ENCODE measurements at regions not wholly inside any gene's neighbourhood (a gene's known extent, or its start where the extent isn't known, plus 50 kb on each side); places are given as distances from the start of the nearest gene placed in this dataset.

DNA sequence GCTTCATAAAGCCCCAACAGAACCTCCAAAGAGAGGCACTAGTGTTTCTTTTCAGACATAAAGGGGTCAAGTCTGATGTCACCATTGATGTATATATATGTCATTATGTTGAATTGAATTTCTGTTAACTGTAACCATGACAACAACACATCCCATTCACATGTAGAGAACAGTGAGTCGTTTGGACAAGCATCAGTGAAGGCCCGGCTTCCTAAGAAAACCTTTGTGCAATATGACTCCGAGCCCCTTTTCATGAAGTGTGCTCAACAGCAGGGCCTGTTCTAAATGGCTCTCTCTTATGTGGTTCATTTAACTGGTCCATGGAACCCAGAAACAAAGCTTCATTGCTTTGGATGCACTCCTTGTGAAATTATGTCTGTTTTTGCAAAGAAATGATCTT is 67.2 kb upstream of the UBL3 start:
- DNase-seq (ENCODE audit: low read depth, low spot score): no peak
- intact Hi-C loops (cut with micrococcal nuclease; ENCODE audit: unreplicated experiment) (no loop called here), in situ Hi-C loops (cut with HindIII; ENCODE audit: low pct_unique_long_range_greater_than_20kb, low sequenced_read_pairs) (no loop called here)
- POLR2A ChIA-PET: no interaction called here
- H3K4me3 ChIP-seq (ENCODE audit: low read depth in 2 of 2, low read length in 2 of 2): no peak overlapping the region
- no peak overlapping the region for H3K27ac ChIP-seq (ENCODE audit: low read length)
- no peaks in the 10 kb centered on the region for H3K9me3 ChIP-seq (ENCODE audit: control insufficient read depth, insufficient read depth, low read depth, low read length)
- CTCF ChIA-PET: no interaction called here
- H3K4me1 ChIP-seq (ENCODE audit: control insufficient read depth, insufficient read depth, low read length): no peaks in the 10 kb centered on the region
- TF ChIP-seq POLR2AphosphoS5 (IDR thresholded peaks at IDR 0.05; ENCODE audit: low read depth, low read length) (no peak), SIN3A (IDR thresholded peaks at IDR 0.05; ENCODE audit: borderline replicate concordance, insufficient read depth, low read depth, low read length) (no peak), TCF7L2 (IDR thresholded peaks at IDR 0.05; ENCODE audit: low read depth, low read length) (no peak)
- TF ChIP-seq, protein P1, sequence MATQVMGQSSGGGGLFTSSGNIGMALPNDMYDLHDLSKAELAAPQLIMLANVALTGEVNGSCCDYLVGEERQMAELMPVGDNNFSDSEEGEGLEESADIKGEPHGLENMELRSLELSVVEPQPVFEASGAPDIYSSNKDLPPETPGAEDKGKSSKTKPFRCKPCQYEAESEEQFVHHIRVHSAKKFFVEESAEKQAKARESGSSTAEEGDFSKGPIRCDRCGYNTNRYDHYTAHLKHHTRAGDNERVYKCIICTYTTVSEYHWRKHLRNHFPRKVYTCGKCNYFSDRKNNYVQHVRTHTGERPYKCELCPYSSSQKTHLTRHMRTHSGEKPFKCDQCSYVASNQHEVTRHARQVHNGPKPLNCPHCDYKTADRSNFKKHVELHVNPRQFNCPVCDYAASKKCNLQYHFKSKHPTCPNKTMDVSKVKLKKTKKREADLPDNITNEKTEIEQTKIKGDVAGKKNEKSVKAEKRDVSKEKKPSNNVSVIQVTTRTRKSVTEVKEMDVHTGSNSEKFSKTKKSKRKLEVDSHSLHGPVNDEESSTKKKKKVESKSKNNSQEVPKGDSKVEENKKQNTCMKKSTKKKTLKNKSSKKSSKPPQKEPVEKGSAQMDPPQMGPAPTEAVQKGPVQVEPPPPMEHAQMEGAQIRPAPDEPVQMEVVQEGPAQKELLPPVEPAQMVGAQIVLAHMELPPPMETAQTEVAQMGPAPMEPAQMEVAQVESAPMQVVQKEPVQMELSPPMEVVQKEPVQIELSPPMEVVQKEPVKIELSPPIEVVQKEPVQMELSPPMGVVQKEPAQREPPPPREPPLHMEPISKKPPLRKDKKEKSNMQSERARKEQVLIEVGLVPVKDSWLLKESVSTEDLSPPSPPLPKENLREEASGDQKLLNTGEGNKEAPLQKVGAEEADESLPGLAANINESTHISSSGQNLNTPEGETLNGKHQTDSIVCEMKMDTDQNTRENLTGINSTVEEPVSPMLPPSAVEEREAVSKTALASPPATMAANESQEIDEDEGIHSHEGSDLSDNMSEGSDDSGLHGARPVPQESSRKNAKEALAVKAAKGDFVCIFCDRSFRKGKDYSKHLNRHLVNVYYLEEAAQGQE (IDR thresholded peaks at IDR 0.05; ENCODE audit: insufficient read depth in 1 of 2, low read depth in 2 of 2, low read length in 1 of 2): no peak
- TF ChIP-seq, protein P2, sequence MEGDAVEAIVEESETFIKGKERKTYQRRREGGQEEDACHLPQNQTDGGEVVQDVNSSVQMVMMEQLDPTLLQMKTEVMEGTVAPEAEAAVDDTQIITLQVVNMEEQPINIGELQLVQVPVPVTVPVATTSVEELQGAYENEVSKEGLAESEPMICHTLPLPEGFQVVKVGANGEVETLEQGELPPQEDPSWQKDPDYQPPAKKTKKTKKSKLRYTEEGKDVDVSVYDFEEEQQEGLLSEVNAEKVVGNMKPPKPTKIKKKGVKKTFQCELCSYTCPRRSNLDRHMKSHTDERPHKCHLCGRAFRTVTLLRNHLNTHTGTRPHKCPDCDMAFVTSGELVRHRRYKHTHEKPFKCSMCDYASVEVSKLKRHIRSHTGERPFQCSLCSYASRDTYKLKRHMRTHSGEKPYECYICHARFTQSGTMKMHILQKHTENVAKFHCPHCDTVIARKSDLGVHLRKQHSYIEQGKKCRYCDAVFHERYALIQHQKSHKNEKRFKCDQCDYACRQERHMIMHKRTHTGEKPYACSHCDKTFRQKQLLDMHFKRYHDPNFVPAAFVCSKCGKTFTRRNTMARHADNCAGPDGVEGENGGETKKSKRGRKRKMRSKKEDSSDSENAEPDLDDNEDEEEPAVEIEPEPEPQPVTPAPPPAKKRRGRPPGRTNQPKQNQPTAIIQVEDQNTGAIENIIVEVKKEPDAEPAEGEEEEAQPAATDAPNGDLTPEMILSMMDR (IDR thresholded peaks at IDR 0.05): no peak
- ATAC-seq: no peak
- H3K27me3 ChIP-seq (ENCODE audit: control insufficient read depth, insufficient read depth, low read length): no peaks in the 10 kb centered on the region
- no TSS peak for BruUV-seq (replicated peaks)
- H3K36me3 ChIP-seq (ENCODE audit: control insufficient read depth, insufficient read depth, low read length): no peaks in the 10 kb centered on the region

DNA sequence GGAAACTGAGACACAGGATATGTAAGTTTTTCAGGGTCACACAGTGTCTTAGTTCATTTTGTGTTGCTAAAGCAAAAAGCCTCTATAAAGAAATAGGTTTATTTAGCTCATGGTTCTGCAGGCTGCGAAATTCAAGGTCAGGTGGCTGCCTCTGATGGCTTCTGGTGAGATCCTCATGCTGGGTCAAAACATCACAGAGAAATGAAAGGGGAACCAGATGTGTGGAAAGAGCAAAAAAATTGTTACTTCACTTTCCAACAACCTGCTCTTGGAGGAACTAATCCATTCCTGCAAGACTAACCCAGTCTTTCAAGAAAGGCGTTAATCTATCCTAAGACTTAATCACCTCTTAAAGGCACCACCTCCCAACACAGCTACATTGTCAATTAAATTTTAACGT is 64.2 kb upstream of the UBL3 start:
- Histone ChIP-seq H3K4me3 (ENCODE audit: low read depth in 2 of 2, low read length in 2 of 2) (no peak overlapping the region), H3K36me3 (ENCODE audit: control insufficient read depth, insufficient read depth, low read length) (no peaks in the 10 kb centered on the region), H3K27me3 (ENCODE audit: control insufficient read depth, insufficient read depth, low read length) (no peaks in the 10 kb centered on the region), H3K4me1 (ENCODE audit: control insufficient read depth, insufficient read depth, low read length) (no peaks in the 10 kb centered on the region), H3K27ac (ENCODE audit: low read length) (no peak overlapping the region), H3K9me3 (ENCODE audit: control insufficient read depth, insufficient read depth, low read depth, low read length) (no peaks in the 10 kb centered on the region)
- ATAC-seq (no peak), DNase-seq (ENCODE audit: low read depth, low spot score) (no peak)
- in situ Hi-C loops (cut with HindIII; ENCODE audit: low pct_unique_long_range_greater_than_20kb, low sequenced_read_pairs): no loop called here
- POLR2A ChIA-PET: no interaction called here
- TF ChIP-seq SIN3A (IDR thresholded peaks at IDR 0.05; ENCODE audit: borderline replicate concordance, insufficient read depth, low read depth, low read length): no peak
- TF ChIP-seq, protein P2 (IDR thresholded peaks at IDR 0.05): no peak
- no peak for TF ChIP-seq POLR2AphosphoS5 (IDR thresholded peaks at IDR 0.05; ENCODE audit: low read depth, low read length)
- intact Hi-C loops (cut with micrococcal nuclease; ENCODE audit: unreplicated experiment): no loop called here
- no TSS peak for BruUV-seq (replicated peaks)
- CTCF ChIA-PET: no interaction called here
